Panc1 (cell line): ENCODE measurements at regions not wholly inside any gene's neighbourhood (a gene's known extent, or its start where the extent isn't known, plus 50 kb on each side); places are given as distances from the start of the nearest gene placed in this dataset.

Source experiments
- ATAC-seq: fragments of 200-7000 bp; cut with Tn5 transposase; 2 replicates; pipeline ENCODE4 v1.9.1; 2020; ENCODE audit warnings: mild to moderate bottlenecking, moderate library complexity
- BruUV-seq: library from RNA; stranded (reverse); fragments of 400-500 nt; replicated peaks from 2 replicates; lab custom pipeline; 2021; lab: Mats Ljungman, UMichigan
- CTCF ChIA-PET: fragments of 300-600 bp; sonication (Branson Sonifier 250); formaldehyde crosslinking; loops from one replicate; lab custom pipeline; 2022; ENCODE audit warnings: antibody characterized with exemption; lab: Charles Lee
- POLR2A ChIA-PET: fragments of 300-600 bp; sonication (Branson Sonifier 250); formaldehyde crosslinking; loops from one replicate; lab custom pipeline; 2022; ENCODE audit warnings: antibody characterized with exemption; lab: Charles Lee
- DNase-seq: peaks from one replicate; pipeline ENCODE4 v3.0.0-alpha.2; 2010; ENCODE audit warnings: low read depth, low spot score
- H3K27ac ChIP-seq: 2 replicates; pipeline ENCODE4 v1.5.1; 2011; ENCODE audit warnings: mild to moderate bottlenecking, low read length, inconsistent platforms
- H3K27me3 ChIP-seq: fragments of 200-500 bp; sonication (Bioruptor generic); 2 replicates; pipeline ENCODE4 v1.6.0; 2014; ENCODE audit warnings: low read length, inconsistent platforms; ENCODE audit not compliant: control insufficient read depth, insufficient read depth
- H3K36me3 ChIP-seq: fragments of 200-500 bp; sonication (Bioruptor generic); 2 replicates; pipeline ENCODE4 v1.5.1; 2014; ENCODE audit warnings: inconsistent platforms, mild to moderate bottlenecking, low read length, moderate library complexity; ENCODE audit not compliant: control insufficient read depth, insufficient read depth
- H3K4me1 ChIP-seq: 2 replicates; pipeline ENCODE4 v1.5.1; 2011; ENCODE audit warnings: inconsistent platforms, mild to moderate bottlenecking, low read length, moderate library complexity; ENCODE audit not compliant: control insufficient read depth, insufficient read depth
- H3K4me3 ChIP-seq, 2 experiments: 2 replicates each; pipeline ENCODE4 v1.5.1; 2011 to 2012; ENCODE audit warnings: low read depth in 2 of 2, low read length in 2 of 2, mild to moderate bottlenecking in 2 of 2, inconsistent platforms in 1 of 2, moderate library complexity in 1 of 2
- H3K9me3 ChIP-seq: fragments of 200-500 bp; sonication (Bioruptor generic); 2 replicates; pipeline ENCODE4 v1.5.1; 2014; ENCODE audit warnings: low read depth, mild to moderate bottlenecking, inconsistent platforms, low read length, moderate library complexity; ENCODE audit not compliant: control insufficient read depth, insufficient read depth
- CTCF ChIP-seq: fragments of 450-650 bp; IDR thresholded peaks from 2 replicates; pipeline ENCODE4 v1.5.1; 2017; ENCODE audit warnings: mild to moderate bottlenecking
- POLR2AphosphoS5 ChIP-seq: IDR thresholded peaks from 2 replicates; pipeline ENCODE4 v1.6.1; 2012; ENCODE audit warnings: mild to moderate bottlenecking, low read depth, low read length, moderate library complexity
- REST ChIP-seq, 2 experiments: IDR thresholded peaks; 2 replicates each; pipeline ENCODE4 v1.6.1; 2011 to 2012; ENCODE audit warnings: low read depth in 2 of 2, control low read depth in 1 of 2, low read length in 1 of 2, mild to moderate bottlenecking in 1 of 2, moderate library complexity in 1 of 2; ENCODE audit not compliant: insufficient read depth in 1 of 2
- SIN3A ChIP-seq: IDR thresholded peaks from 2 replicates; pipeline ENCODE4 v1.6.1; 2012; ENCODE audit warnings: low read depth, mild to moderate bottlenecking, low read length, moderate library complexity, borderline replicate concordance; ENCODE audit not compliant: insufficient read depth
- TCF7L2 ChIP-seq: IDR thresholded peaks from 2 replicates; pipeline ENCODE4 v1.6.1; 2011; ENCODE audit warnings: mild to moderate bottlenecking, low read depth, low read length, inconsistent platforms
- in situ Hi-C: cut with HindIII; loops from 2 replicates; pipeline ENCODE4 v1.10.0; 2016; ENCODE audit warnings: low sequenced_read_pairs, low pct_unique_long_range_greater_than_20kb
- intact Hi-C: fragments of 100-400 bp; cut with micrococcal nuclease; formaldehyde crosslinking; loops from one replicate; pipeline ENCODE4 v1.10.0; 2022; ENCODE audit not compliant: unreplicated experiment

GRCh38 chr11:97430877-97431276, 1041.1 kb downstream of the JRKL start:
- BruUV-seq, result no TSS peak
- ChIA-PET POLR2A (no interaction called here), CTCF (no interaction called here)
- Histone ChIP-seq H3K9me3 (no peaks in the 10 kb centered on the region), H3K4me1 (no peaks in the 10 kb centered on the region), H3K36me3 (no peaks in the 10 kb centered on the region), H3K4me3 (no peak overlapping the region), H3K27me3 (no peaks in the 10 kb centered on the region), H3K27ac (no peak overlapping the region)
- intact Hi-C loops, result no loop called here
- DNase-seq (no peak), ATAC-seq (no peak)
- TF ChIP-seq REST (IDR thresholded peaks at IDR 0.05; ENCODE audit: insufficient read depth in 1 of 2, low read depth in 2 of 2, low read length in 1 of 2), result no peak
- in situ Hi-C loops, result no loop called here

GRCh38 chr11:97432926-97433325, 1043.1 kb downstream of the JRKL start:
- ATAC-seq, result no peak
- no peaks in the 10 kb centered on the region for H3K36me3 ChIP-seq
- BruUV-seq, result no TSS peak

More at GRCh38 chr11:97432926-97433325, 1043.1 kb downstream of the JRKL start:
- H3K4me1 ChIP-seq, result no peaks in the 10 kb centered on the region
- H3K27ac ChIP-seq, result no peak overlapping the region
- intact Hi-C loops, result no loop called here
- H3K4me3 ChIP-seq, result no peak overlapping the region
- ChIA-PET CTCF (no interaction called here), POLR2A (no interaction called here)
- H3K9me3 ChIP-seq, result no peaks in the 10 kb centered on the region
- DNase-seq, result no peak
- no peaks in the 10 kb centered on the region for H3K27me3 ChIP-seq
- no peak for TF ChIP-seq TCF7L2
- no peak for TF ChIP-seq SIN3A
- no peak for TF ChIP-seq POLR2AphosphoS5
- no peak for TF ChIP-seq REST (IDR thresholded peaks at IDR 0.05; ENCODE audit: insufficient read depth in 1 of 2, low read depth in 2 of 2, low read length in 1 of 2)
- no peak for TF ChIP-seq CTCF
- in situ Hi-C loops, result no loop called here
